Stimulated activated CD8-positive, alpha-beta memory T cell treated with anti-CD3 and anti-CD28 coated beads, Interleukin-12 subunit alpha, Interleukin-12 subunit beta, amount 100 ng/mL, for 4 hours (primary cell): ENCODE measurements at regions not wholly inside any gene's neighbourhood (a gene's known extent, or its start where the extent isn't known, plus 50 kb on each side); places are given as distances from the start of the nearest gene placed in this dataset.

Source experiments
- DNase-seq: peaks from one replicate; pipeline ENCODE4 v3.0.0-alpha.2; 2020; ENCODE audit warnings: low read depth

GRCh38 chr11:64457416-64458010 is 98.2 kb upstream of the SLC22A11 start:
- no peak for DNase-seq

- no peak for DNase-seq
These were observed 96.7 kb upstream of the SLC22A11 start for GRCh38 chr11:64458997-64459396.

GRCh38 chr11:64459609-64460008 is 96.1 kb upstream of the SLC22A11 start:
- DNase-seq: no peak

- DNase-seq: no peak
These were observed 94.7 kb upstream of the SLC22A11 start for GRCh38 chr11:64461081-64461480.

GRCh38 chr11:64466115-64466718 is 89.5 kb upstream of the SLC22A11 start:
- no peak for DNase-seq

GRCh38 chr11:64469288-64469687 is 86.5 kb upstream of the SLC22A11 start:
- DNase-seq: no peak

- no peak for DNase-seq
These were observed 82.9 kb upstream of the SLC22A11 start for GRCh38 chr11:64472593-64473455.

GRCh38 chr11:64474680-64475079 is 81.1 kb upstream of the SLC22A11 start:
- DNase-seq: no peak

- no peak for DNase-seq
These were observed 80.6 kb upstream of the SLC22A11 start for GRCh38 chr11:64475145-64475544.

- no peak for DNase-seq
These were observed 78.9 kb upstream of the SLC22A11 start for GRCh38 chr11:64476881-64477280.

- no peak for DNase-seq
These were observed 78.1 kb upstream of the SLC22A11 start for GRCh38 chr11:64477675-64478074.

GRCh38 chr11:64482588-64482987 is 73.2 kb upstream of the SLC22A11 start:
- DNase-seq: no peak

- DNase-seq: no peak
These were observed 71.3 kb upstream of the SLC22A11 start for GRCh38 chr11:64484191-64485022.

GRCh38 chr11:64485074-64485473 is 70.7 kb upstream of the SLC22A11 start:
- DNase-seq: no peak

GRCh38 chr11:64489831-64490441 is 65.8 kb upstream of the SLC22A11 start:
- DNase-seq: no peak

GRCh38 chr11:64490562-64491216 is 65.1 kb upstream of the SLC22A11 start:
- DNase-seq: no peak

GRCh38 chr11:64492561-64492960 is 63.2 kb upstream of the SLC22A11 start:
- DNase-seq: no peak

- no peak for DNase-seq
These were observed 57.6 kb upstream of the SLC22A11 start for GRCh38 chr11:64498136-64498535.

GRCh38 chr11:64499261-64500004 is 56.3 kb upstream of the SLC22A11 start:
- DNase-seq: no peak

- DNase-seq: no peak
These were observed 55.3 kb upstream of the SLC22A11 start for GRCh38 chr11:64500176-64501013.
